HG03025 (cell line): ENCODE measurements at regions not wholly inside any gene's neighbourhood (a gene's known extent, or its start where the extent isn't known, plus 50 kb on each side); places are given as distances from the start of the nearest gene placed in this dataset.
"Not testable (repeated sequence)": the region's sequence is repeated elsewhere in the genome, so short reads cannot be mapped to it uniquely, and the experiment has no call there.

ENCODE experiments used
- ATAC-seq: cut with Tn5 transposase; IDR thresholded peaks from one replicate; pipeline ENCODE4 v1.9.1; 2021; ENCODE audit warnings: mild to moderate bottlenecking, moderate library complexity; ENCODE audit not compliant: unreplicated experiment, low FRiP score

DNA sequence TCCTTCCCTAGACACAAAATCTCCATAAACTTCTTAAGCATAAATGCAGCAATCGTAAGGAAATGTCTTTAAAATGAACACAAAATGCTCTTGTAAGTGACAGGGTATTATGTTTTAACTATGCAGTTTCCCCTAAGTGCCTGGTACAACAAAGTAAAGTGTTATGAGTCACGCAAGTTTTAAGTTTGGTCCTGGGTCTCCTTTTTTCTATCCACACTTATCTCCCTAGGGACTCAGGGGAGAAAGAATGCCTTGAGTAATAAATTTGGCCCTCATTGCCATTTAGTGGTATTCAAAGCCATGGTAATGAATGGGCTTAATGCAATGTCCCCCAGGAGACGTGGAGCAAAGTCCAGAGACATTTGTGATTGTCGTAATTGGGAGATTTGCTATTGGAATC is 149.1 kb downstream of the MAGEB17 start:
- no peak for ATAC-seq

DNA sequence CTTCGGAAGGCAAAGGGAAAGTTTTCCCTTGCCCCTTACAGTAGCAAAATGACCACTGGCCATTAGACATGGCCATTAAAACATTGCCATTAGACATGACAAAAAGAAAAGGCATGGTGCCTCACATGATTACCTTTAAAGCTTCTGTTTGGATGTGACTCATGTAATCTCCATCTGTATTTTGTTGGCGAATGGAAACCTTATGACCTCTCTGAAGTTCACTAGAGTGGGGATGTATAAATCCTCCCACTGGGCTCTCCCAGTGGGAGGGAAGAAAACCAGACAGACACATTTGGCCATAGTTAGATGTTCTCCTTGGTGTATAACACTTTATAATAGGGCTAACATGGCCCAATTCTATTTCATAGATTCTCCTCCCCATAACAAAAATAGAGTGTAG is 152.6 kb downstream of the MAGEB17 start:
- no peak for ATAC-seq

DNA sequence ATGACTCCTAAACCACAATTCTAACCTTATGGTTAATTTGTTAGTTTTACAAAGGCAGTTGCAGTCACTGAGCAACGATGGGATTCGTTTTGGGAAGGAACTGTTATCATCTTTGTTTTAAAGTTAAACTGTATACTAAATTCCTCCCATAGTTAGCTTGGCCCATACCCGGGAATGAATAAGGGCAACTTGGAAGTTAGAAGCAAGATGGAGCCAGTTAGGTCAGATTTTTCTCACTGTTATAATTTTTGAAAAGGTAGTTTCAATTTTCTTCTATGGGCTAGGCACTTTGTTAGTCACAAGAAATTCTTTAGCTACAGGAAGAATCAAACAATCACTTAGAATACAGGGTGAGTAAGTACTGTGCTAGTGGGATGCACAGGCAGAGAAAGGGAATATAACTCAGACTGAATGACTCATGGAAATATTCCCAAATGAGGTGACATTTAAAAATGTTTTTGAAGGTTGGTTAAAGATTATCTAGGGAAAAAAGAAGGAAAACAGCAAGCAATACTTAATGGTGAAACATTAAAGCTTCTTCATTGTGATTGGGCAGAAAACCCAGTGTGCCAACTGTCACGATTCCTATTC is 153.6 kb downstream of the MAGEB17 start:
- no peak for ATAC-seq

DNA sequence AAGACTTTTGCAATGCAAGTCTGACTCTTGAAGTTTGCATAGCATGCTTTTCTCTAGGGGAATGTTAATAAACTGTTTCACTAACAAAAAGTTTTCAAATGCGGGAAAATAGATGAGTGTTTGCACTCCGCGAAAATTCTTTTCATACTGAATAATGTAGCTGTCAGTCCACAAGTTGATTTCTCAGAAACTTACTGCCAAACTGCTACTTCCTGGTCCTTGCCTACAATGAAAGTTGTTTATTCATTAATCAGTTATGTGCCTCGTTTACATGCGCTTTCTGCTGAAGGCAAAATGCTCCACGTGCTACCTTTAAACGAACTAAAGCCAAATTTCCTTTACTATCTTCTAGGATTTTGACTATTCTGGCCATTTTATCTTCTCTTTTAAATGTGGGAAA is 166.2 kb downstream of the MAGEB17 start:
- no peak for ATAC-seq

DNA sequence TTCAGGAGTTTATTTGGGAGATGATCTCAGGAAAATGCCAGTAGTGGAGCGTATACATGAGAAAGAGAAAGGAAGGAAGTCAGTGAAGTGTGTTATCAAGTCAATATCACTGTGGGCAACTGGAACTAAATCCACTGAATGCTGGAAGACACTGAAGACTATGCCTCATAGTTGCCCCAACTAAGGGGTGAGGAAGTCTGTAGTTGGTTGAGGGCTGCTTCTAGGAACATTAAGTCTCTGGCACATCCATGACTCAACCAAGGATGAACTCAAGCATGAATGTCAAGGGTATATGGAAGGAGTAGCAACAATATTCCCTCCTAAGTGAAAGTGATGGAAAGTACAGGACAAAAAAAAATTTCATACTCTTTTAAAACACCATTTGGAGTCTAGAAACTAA is 167.9 kb downstream of the MAGEB17 start:
- no peak for ATAC-seq

DNA sequence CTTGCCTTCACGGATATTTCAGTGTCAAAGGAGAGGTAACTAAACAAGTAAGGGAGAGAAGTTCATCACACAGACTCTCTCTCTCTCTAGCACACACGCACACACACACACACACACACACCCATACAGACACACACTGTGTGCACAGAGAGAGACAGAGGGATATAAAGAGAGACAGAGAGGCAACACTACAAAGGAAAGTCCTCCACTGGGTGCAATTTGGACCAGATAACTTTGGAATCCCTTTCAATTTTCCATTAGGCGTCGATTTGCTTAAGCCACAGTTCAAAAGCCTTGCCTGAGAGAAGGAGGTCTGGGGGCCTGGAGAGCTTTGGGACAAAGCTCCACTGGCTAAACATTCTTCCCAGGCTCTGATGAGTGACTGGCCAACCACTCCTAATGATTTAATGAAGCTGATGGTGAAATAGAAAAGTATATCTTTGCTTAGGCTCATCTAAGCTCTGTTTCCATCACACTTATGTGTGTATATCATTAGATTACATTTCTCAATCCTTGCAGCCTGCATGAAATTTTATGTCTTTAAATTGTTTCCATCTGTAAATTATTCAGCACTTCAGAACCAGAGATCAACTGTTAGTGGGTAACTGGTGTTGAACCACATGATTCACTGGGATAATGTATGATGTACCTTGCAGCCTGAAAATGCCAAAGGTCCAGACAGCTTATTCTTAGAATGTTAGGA is 180.8 kb downstream of the MAGEB17 start:
- no peak for ATAC-seq

DNA sequence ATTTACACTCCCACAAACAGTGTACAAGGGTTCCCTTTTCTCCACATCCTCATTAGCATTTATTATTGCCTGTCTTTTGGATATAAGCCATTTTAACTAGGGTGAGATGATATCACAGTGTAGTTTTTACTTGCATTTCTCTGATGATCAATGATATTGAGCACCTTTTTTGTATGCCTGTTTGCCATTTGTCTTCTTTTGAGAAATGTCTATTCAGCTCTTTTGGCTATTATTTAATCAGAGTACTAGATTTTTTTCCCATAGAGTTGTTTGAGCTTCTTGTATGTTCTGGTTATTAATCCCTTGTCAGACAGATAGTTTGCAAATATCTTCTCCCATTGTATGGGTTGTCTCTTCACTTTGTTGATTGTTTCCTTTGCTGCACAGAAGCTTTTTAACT is 190.6 kb downstream of the MAGEB17 start:
- ATAC-seq = no peak

DNA sequence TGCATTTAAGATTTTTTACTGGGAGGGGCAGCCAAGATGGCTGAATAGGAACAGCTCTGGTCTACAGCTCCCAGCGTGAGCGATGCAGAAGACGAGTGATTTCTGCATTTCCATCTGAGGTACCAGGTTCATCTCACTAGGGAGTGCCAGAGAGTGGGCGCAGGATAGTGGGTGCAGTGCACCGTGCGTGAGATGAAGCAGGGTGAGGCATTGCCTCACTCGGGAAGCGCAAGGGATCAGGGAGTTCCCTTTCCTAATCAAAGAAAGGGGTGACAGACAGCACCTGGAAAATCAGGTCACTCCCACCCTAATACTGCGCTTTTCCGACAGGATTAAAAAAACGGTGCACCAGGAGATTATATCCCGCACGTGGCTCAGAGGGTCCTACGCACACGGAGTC is 192.8 kb downstream of the MAGEB17 start:
- not testable (repeated sequence) for ATAC-seq

DNA sequence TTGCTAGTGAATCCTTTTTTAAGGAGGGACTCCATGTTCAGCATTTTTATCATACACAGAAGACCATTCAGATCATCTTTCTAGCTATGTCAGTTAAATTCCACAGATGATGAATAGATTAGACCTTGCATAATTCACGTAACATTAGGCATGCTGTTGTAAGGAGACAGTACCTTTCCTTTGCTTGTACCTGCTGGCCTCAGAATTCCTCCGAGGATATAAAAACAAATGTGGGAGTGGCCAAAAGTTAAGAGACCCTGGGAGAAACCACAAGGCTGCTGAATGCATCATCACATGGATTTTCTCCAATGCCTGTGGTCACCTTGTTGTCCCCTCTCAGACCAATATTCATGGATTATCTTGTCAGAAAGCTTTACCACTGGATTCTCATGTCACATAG is 201.4 kb downstream of the MAGEB17 start:
- no peak for ATAC-seq

DNA sequence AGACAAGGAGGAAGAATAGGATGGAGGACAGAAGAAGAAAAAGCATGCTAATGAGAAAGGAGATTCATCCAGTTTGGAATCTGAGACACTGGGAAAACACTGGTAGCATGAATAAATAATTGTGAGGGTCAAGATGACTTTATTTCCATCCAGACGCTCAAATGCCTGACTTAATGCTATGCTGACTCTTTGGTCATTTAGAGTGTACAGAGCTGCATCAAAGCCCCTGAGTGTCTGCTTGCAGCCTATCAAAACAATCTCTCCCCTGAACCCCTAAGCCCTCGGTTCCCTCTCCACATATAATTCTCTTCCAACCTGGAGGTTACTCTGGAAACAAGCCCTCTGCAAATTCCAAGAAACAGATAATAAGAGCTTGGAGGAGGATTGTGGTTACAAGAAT is 208.8 kb downstream of the MAGEB17 start:
- no peak for ATAC-seq

DNA sequence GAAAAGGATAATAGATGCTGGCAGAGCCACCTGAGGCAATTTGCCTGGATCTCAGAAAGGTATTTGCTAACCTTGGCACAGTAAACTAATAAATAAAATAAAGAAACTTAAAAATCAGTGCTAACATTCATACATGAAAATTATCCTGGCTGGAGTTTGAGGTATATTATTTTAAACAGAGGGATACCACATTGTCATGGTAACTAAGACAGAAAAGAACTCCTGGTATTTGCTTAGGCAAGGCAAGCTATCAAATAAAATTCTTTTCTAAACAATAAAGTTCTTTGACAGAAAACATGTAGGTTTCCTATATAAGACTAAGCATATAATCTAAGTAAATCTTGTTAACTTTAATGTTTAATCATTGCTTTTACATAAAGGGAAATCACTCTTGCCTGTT is 218.8 kb downstream of the MAGEB17 start:
- ATAC-seq = no peak

DNA sequence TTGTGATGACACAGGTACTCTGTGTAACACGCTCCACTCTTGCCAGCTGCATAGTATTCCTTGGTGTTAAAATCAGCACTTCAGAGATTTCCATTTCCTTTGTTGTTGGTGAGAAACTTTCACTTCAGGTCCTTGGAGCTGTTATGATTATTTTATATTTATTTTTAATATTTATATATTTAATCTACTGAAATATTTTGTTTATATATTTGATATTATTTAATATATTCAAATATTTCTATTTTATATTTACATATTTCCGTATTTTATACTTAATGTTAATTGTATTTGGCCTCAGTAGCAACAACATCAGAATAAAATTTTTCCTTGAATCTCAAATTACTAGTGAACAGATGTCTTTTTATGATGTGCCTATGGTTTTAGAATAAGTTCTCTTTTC is 225.3 kb downstream of the MAGEB17 start:
- ATAC-seq = no peak

DNA sequence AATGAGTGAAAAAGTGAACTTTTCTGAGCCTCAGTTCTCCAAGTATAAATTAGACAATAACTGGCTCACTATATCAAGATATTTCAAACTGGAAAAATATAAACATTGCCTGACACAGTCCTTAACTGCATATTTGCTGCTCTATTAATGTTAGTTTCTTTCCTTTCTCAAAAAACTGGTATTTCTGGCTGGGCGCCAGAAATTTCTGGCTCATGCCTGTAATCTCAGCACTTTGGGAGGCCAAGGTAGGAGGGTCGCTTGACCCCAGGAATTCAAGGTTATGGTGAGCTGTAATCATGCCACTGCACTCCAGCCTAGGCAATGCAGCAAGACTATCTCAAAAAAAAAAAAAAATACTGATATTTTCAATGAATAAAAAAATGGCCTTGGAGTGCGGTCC is 227.0 kb downstream of the MAGEB17 start:
- no peak for ATAC-seq

DNA sequence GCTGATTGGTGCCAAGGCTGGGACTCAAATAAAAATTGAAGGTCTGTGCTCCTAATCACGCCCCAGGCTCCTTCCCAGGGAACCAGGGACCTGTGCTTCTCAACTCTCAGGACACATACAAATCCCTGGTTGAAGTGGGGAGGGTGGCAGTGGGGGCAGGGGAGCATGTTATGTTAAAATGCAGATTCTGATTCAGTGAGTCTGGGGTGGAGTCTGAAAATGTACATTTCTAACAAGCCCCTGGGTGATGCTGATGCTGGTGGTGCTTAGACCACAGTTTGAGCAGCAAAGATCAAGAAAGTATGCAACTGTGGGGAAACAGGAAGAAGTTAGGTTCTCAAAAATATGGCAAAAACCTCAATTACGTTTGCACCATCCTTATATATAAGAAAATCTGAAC is 236.5 kb downstream of the MAGEB17 start:
- ATAC-seq = no peak

DNA sequence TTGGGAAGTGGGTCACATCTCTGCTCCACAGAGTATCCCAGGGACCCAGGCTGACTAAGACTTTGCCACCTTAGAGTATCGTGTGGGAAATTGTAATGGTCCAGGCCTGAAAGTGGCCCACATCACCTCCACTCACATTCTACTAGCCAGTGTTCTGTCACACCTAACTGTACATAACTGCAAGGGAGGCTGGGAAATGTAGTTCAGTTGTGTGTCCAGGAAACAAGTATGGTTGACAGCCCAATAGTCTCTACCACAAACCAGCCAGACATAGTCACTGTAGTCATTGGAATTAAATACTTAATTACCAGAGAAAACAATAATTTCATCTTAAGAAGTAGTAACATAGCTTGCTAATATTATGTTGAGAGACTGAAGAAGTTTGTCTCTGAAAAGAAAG is 233.4 kb upstream of the S100G start:
- no peak for ATAC-seq

DNA sequence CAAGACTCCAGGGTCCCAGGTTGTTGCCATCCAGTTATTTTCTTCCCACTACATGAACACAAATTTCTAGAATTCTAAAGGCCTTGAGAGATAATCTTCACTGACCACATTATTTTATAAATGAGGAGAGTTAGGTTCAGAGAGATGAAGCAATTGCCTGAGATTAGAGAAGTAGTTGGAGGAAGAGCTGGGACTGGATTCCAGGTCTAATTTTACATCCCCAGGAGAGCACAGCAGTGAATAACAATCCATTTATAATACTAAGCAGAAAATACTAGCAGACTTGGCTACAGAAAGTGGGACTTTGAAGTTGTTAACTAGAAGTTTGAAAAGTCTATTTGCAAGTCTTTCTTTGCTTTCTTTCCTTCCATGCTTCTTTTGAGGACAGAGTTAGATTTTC is 231.3 kb upstream of the S100G start:
- no peak for ATAC-seq

DNA sequence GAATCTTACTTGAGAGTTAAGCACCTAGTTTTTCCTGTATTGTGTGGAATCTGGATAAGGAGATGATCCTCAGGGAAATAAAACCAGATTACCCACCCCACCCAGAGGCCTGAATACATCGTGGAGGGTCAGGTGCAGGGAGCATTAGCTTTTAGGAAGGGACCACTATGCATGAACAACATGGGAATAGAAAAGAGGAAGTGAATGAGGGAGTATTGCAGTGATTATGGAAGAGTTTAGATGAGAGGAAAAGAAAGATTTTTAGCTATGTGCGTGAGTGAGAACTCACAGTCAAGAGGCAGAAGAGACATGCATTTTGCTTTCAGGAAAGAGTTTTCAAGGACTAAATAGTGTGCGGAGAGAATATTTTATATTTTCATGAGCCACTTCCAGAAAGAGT is 222.3 kb upstream of the S100G start:
- ATAC-seq = no peak

DNA sequence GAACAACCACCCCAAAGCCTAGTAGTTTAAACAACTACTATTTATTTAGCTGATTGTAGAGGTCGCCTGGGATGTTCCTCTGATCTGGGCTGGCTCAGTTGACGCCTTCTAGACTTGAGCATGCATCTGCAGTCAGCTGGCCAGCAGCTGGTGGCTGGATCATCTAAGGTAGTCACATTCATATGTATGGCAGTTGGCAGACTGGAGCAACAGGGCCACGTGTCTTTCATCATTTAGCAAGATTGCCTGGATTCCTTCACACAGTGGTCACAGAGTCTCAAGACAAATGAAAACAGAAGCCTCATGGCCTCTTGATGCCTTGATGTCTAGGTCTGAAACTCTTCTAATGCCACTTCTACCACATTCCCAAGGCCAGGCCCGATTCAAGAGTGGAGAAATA is 220.6 kb upstream of the S100G start:
- no peak for ATAC-seq

DNA sequence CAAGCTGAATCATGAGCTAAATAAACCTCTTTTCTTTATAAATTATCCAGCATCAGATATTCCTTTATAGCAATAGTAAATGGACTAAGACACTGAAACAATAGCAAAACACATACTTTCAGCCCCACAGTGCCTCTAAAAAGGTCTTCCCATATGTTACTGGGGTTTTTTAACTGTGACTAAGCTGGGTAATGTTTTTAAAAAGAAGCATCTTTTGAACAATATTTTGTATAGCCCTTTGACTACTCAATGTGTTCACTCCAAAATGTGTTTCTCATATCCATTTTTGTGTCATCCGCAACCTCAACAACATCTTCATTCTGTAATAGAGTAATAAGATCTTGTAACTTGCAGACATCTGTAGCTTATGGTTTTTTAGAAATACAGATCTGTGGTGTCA is 218.7 kb upstream of the S100G start:
- ATAC-seq = no peak

DNA sequence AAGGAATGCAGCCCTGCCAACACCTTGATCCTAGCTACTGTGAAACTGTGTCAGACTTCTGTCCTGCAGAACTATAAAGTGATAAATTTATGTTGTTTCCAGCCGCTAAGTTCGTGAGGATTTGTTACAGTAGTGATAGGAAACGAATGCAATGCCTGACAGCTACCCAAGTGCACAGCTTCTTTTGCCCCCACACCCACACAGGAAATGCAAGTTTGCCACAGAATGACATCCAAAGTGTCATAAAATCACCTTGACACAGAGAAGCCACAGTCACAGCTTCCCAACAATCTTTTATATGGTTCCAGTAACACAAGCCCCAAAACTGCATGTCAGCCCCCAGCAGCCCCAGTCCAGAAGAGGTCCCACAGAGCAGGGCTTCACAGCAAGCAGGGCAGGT is 216.9 kb upstream of the S100G start:
- no peak for ATAC-seq

DNA sequence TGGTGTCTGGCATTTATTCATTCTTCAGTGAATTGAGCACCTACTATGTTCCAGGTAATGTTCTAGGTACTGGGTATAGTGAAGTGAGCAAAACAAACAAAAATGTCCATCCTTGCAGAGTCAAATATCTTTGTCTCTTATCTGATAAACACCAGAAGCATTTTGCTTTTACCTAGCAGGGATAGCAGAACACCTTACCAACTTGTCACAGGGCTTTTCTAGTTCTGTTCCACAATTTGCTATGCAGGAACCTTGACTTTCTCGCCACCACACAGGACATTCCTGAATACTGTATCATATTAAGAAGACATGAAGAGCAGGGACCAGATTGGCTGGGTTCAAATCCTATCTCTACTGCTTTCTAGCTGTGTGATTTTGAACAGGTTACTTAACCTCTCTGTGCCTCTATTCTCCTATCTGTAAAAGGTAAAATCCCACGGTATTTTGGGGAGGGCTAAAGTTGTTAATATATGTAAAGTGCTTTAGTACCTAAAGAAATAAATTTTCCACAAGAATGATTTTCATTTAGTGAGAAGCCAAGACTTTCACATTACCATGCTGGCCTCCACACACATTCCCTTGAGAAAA is 214.5 kb upstream of the S100G start:
- ATAC-seq = no peak
